PC-3 (cell line): ENCODE measurements at regions not wholly inside any gene's neighbourhood (a gene's known extent, or its start where the extent isn't known, plus 50 kb on each side); places are given as distances from the start of the nearest gene placed in this dataset.

Experiments used
- ATAC-seq: fragments of 200-7000 bp; cut with Tn5 transposase; 2 replicates; pipeline ENCODE4 v1.9.1; 2020; ENCODE audit warnings: mild to moderate bottlenecking, moderate library complexity
- BruUV-seq: library from RNA; stranded (reverse); fragments of 400-500 nt; replicated peaks from 2 replicates; lab custom pipeline; 2021; lab: Mats Ljungman, UMichigan
- CTCF ChIA-PET: fragments of 300-600 bp; sonication (Branson Sonifier 250); formaldehyde crosslinking; loops from one replicate; lab custom pipeline; 2022; ENCODE audit warnings: antibody characterized with exemption; lab: Charles Lee
- POLR2A ChIA-PET: fragments of 300-600 bp; sonication (Branson Sonifier 250); formaldehyde crosslinking; loops from one replicate; lab custom pipeline; 2022; ENCODE audit warnings: antibody characterized with exemption; ENCODE audit not compliant: unreplicated experiment; lab: Charles Lee
- DNase-seq: peaks from one replicate; pipeline ENCODE4 v3.0.0-alpha.2; 2015
- H2AFZ ChIP-seq: fragments of 300-600 bp; sonication (generic); 2 replicates; pipeline ENCODE4 v1.6.0; 2016; ENCODE audit warnings: antibody characterized with exemption, low read length
- H3F3A ChIP-seq: fragments of 300-600 bp; sonication (generic); one replicate; pipeline ENCODE4 v1.6.0; 2017; ENCODE audit warnings: antibody characterized with exemption, low read length, control low read depth, mild to moderate bottlenecking; ENCODE audit not compliant: unreplicated experiment
- H3K27ac ChIP-seq: fragments of 300-600 bp; sonication (generic); 2 replicates; pipeline ENCODE4 v1.5.1; 2016; ENCODE audit warnings: mild to moderate bottlenecking, low read length
- H3K27me3 ChIP-seq: fragments of 300-600 bp; sonication (generic); 2 replicates; pipeline ENCODE4 v1.6.1; 2016; ENCODE audit warnings: low read length, mixed read lengths
- H3K36me3 ChIP-seq: fragments of 300-600 bp; sonication (generic); 2 replicates; pipeline ENCODE4 v1.6.1; 2016; ENCODE audit warnings: low read depth, mixed run types, low read length, mixed read lengths
- H3K4me1 ChIP-seq: fragments of 300-600 bp; sonication (generic); 2 replicates; pipeline ENCODE4 v1.5.1; 2016; ENCODE audit warnings: low read length; ENCODE audit not compliant: insufficient read depth
- H3K4me2 ChIP-seq: fragments of 300-600 bp; sonication (generic); 2 replicates; pipeline ENCODE4 v1.6.0; 2016; ENCODE audit warnings: low read length
- H3K4me3 ChIP-seq: fragments of 300-600 bp; sonication (generic); 2 replicates; pipeline ENCODE4 v1.5.1; 2016; ENCODE audit warnings: mild to moderate bottlenecking, low read length, mixed read lengths
- H3K79me2 ChIP-seq: fragments of 300-600 bp; sonication (generic); 2 replicates; pipeline ENCODE4 v1.6.1; 2017; ENCODE audit warnings: low read length, mixed read lengths
- H3K9ac ChIP-seq: fragments of 300-600 bp; sonication (generic); 2 replicates; pipeline ENCODE4 v1.6.0; 2016; ENCODE audit warnings: mild to moderate bottlenecking, low read length
- H3K9me2 ChIP-seq: fragments of 300-600 bp; sonication (generic); replicated peaks from 2 replicates; pipeline ENCODE4 v1.6.1; 2016; ENCODE audit warnings: mixed run types, low read length, mixed read lengths
- H3K9me3 ChIP-seq: fragments of 300-600 bp; sonication (generic); 2 replicates; pipeline ENCODE4 v1.6.1; 2016; ENCODE audit warnings: low read length, mixed read lengths
- H4K20me1 ChIP-seq: fragments of 300-600 bp; sonication (generic); 2 replicates; pipeline ENCODE4 v1.6.1; 2016; ENCODE audit warnings: low read length, mixed read lengths
- CTCF ChIP-seq: fragments of 300-600 bp; sonication (generic); conservative IDR thresholded peaks from 2 replicates; pipeline ENCODE4 v1.5.1; 2017; ENCODE audit warnings: antibody characterized with exemption, low read depth, mild to moderate bottlenecking, low read length
- EZH2 ChIP-seq: fragments of 300-600 bp; sonication (generic); IDR thresholded peaks from one replicate; pipeline ENCODE4 v1.6.1; 2017; ENCODE audit warnings: antibody characterized with exemption, mild to moderate bottlenecking, low read length; ENCODE audit not compliant: unreplicated experiment
- EZH2phosphoT487 ChIP-seq: fragments of 300-600 bp; sonication (generic); IDR thresholded peaks from 2 replicates; pipeline ENCODE4 v1.6.1; 2018; ENCODE audit warnings: mild to moderate bottlenecking, antibody characterized with exemption, low read length, borderline replicate concordance
- intact Hi-C: fragments of 100-400 bp; cut with micrococcal nuclease; formaldehyde crosslinking; loops from 2 replicates; pipeline ENCODE4 v1.9.0; 2023

GRCh38 chr6:100962466-100962865 lies 81.3 kb upstream of the ASCC3 start:
- no peak overlapping the region for H3K4me2 ChIP-seq
- no peak overlapping the region for H3K4me3 ChIP-seq
- H3K4me1 ChIP-seq, result no peaks in the 10 kb centered on the region
- no peak for DNase-seq
- intact Hi-C loops, result no loop called here
- H3K27ac ChIP-seq, result no peak overlapping the region
- TF ChIP-seq EZH2, result no peak
- TF ChIP-seq CTCF, result no peak
- no peak for TF ChIP-seq EZH2phosphoT487
- H3K27me3 ChIP-seq, result no peaks in the 10 kb centered on the region
- H3K9me2 ChIP-seq, result no peaks in the 10 kb centered on the region
- no peak overlapping the region for H2AFZ ChIP-seq
- no peaks in the 10 kb centered on the region for H3K9me3 ChIP-seq
- no peaks in the 10 kb centered on the region for H3K36me3 ChIP-seq
- no TSS peak for BruUV-seq
- H3K9ac ChIP-seq, result no peak overlapping the region
- no peaks in the 10 kb centered on the region for H4K20me1 ChIP-seq
- H3K79me2 ChIP-seq, result no peaks in the 10 kb centered on the region
- no peaks in the 10 kb centered on the region for H3F3A ChIP-seq
- CTCF ChIA-PET, result no interaction called here
- no peak for ATAC-seq
- POLR2A ChIA-PET, result no interaction called here

DNA sequence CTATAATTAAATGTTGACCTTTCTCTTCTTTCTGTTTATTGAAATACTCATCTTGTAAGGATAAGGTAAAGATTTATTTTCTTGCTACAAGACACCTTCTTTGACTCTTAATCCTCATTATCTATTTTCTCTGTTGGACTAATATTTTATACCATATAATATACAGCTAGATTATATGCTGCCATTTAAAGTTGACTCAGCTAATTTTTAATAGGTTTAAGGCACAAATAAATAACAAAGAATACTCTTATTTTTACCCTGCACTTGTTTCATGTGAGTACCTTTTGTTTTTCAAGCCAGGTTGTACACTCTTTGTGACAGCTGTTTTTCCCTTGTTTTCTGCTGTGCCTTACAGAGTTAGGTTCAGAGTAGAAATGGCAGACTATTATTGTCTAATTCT lies 83.9 kb upstream of the ASCC3 start:
- H3K4me3 ChIP-seq, result no peak overlapping the region
- no peak overlapping the region for H2AFZ ChIP-seq
- H3K36me3 ChIP-seq, result no peaks in the 10 kb centered on the region
- H4K20me1 ChIP-seq, result no peaks in the 10 kb centered on the region
- no peaks in the 10 kb centered on the region for H3F3A ChIP-seq
- DNase-seq (no peak), ATAC-seq (no peak)
- no peaks in the 10 kb centered on the region for H3K4me1 ChIP-seq
- H3K27ac ChIP-seq, result no peak overlapping the region
- BruUV-seq, result no TSS peak
- ChIA-PET CTCF (no interaction called here), POLR2A (no interaction called here)
- H3K9me2 ChIP-seq, result no peaks in the 10 kb centered on the region
- H3K9me3 ChIP-seq, result no peaks in the 10 kb centered on the region
- no peak for TF ChIP-seq CTCF
- no peak for TF ChIP-seq EZH2
- TF ChIP-seq EZH2phosphoT487, result no peak
- H3K9ac ChIP-seq, result no peak overlapping the region
- H3K79me2 ChIP-seq, result no peaks in the 10 kb centered on the region
- intact Hi-C loops, result no loop called here
- H3K27me3 ChIP-seq, result no peaks in the 10 kb centered on the region
- no peak overlapping the region for H3K4me2 ChIP-seq

DNA sequence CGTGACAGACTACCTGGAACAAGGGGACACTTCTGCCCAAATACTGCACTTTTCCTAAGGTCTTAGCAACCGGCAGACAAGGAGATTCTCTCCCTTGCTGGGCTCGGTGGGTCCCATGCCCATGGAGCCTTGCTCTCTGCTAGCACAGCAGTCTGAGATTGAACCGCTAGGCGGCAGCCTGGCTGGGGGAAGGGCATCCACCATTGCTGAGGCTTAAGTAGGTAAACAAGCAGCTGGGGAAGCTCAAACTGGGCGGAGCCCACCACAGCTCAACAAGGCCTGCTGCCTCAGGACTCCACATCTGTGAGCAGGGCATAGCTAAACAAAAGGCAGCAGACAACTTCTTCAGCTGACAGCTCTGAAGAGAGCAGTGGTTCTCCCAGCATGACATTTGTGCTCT lies 87.8 kb upstream of the ASCC3 start:
- ATAC-seq (no peak), DNase-seq (no peak)
- no peaks in the 10 kb centered on the region for H3K79me2 ChIP-seq
- H3K27me3 ChIP-seq, result no peaks in the 10 kb centered on the region
- no peak overlapping the region for H3K4me3 ChIP-seq
- H3K4me1 ChIP-seq, result no peaks in the 10 kb centered on the region
- H2AFZ ChIP-seq, result no peak overlapping the region
- no peaks in the 10 kb centered on the region for H3K36me3 ChIP-seq
- no peaks in the 10 kb centered on the region for H3F3A ChIP-seq
- no peaks in the 10 kb centered on the region for H3K9me3 ChIP-seq
- CTCF ChIA-PET, result no interaction called here
- POLR2A ChIA-PET, result no interaction called here
- no peak overlapping the region for H3K4me2 ChIP-seq
- BruUV-seq, result no TSS peak
- no peak overlapping the region for H3K9ac ChIP-seq
- TF ChIP-seq EZH2phosphoT487 (no peak), CTCF (no peak), EZH2 (no peak)
- no peaks in the 10 kb centered on the region for H4K20me1 ChIP-seq
- intact Hi-C loops, result no loop called here
- H3K9me2 ChIP-seq, result no peaks in the 10 kb centered on the region
- no peak overlapping the region for H3K27ac ChIP-seq
